A673 (cell line): ENCODE measurements at regions not wholly inside any gene's neighbourhood (a gene's known extent, or its start where the extent isn't known, plus 50 kb on each side); places are given as distances from the start of the nearest gene placed in this dataset.

ENCODE experiments used
- BruUV-seq: library from RNA; stranded (reverse); fragments of 400-500 nt; replicated peaks from 2 replicates; lab custom pipeline; 2021; lab: Mats Ljungman, UMichigan
- CTCF ChIA-PET: fragments of 300-600 bp; sonication (Branson Sonifier 250); formaldehyde crosslinking; loops from one replicate; lab custom pipeline; 2022; ENCODE audit warnings: antibody characterized with exemption; lab: Charles Lee
- POLR2A ChIA-PET: fragments of 300-600 bp; sonication (Branson Sonifier 250); formaldehyde crosslinking; loops from one replicate; lab custom pipeline; 2022; ENCODE audit warnings: antibody characterized with exemption; ENCODE audit not compliant: low non-redundant PET; lab: Charles Lee
- DNase-seq: peaks from one replicate; pipeline ENCODE4 v3.0.0-alpha.2; 2015; ENCODE audit warnings: low spot score
- H3K27ac ChIP-seq: fragments of 200-600 bp; sonication (generic); 2 replicates; pipeline ENCODE4 v1.5.1; 2016; ENCODE audit warnings: mixed run types, low read depth, mild to moderate bottlenecking, mixed read lengths, antibody characterized with exemption, low read length; ENCODE audit not compliant: poor library complexity, severe bottlenecking
- H3K27me3 ChIP-seq: fragments of 200-600 bp; sonication (generic); replicated peaks from 2 replicates; pipeline ENCODE4 v1.6.1; 2017; ENCODE audit warnings: mixed run types, low read depth, mild to moderate bottlenecking, mixed read lengths, antibody characterized with exemption, low read length; ENCODE audit not compliant: insufficient read depth, poor library complexity
- H3K36me3 ChIP-seq: fragments of 200-600 bp; sonication (generic); 2 replicates; pipeline ENCODE4 v1.6.1; 2016; ENCODE audit warnings: mixed run types, mild to moderate bottlenecking, mixed read lengths, antibody characterized with exemption, low read length; ENCODE audit not compliant: insufficient read depth, poor library complexity, severe bottlenecking
- H3K4me1 ChIP-seq: fragments of 200-600 bp; sonication (generic); 2 replicates; pipeline ENCODE4 v1.6.1; 2017; ENCODE audit warnings: mixed run types, mild to moderate bottlenecking, mixed read lengths, antibody characterized with exemption, low read length; ENCODE audit not compliant: insufficient read depth, poor library complexity, severe bottlenecking
- H3K4me3 ChIP-seq: fragments of 200-600 bp; sonication (generic); 2 replicates; pipeline ENCODE4 v1.5.1; 2016; ENCODE audit warnings: low read depth, mixed run types, mild to moderate bottlenecking, mixed read lengths, low read length; ENCODE audit not compliant: poor library complexity, severe bottlenecking
- H3K9me3 ChIP-seq: fragments of 200-600 bp; sonication (generic); 2 replicates; pipeline ENCODE4 v1.6.1; 2016; ENCODE audit warnings: mixed run types, low read depth, mild to moderate bottlenecking, mixed read lengths, antibody characterized with exemption, low read length; ENCODE audit not compliant: poor library complexity, severe bottlenecking
- EZH2 ChIP-seq: fragments of 200-600 bp; sonication (generic); IDR thresholded peaks from 2 replicates; pipeline ENCODE4 v1.6.1; 2017; ENCODE audit warnings: borderline replicate concordance, low read depth, mild to moderate bottlenecking, mixed read lengths, antibody characterized with exemption, low read length; ENCODE audit not compliant: poor library complexity, severe bottlenecking
- intact Hi-C: fragments of 100-400 bp; cut with micrococcal nuclease; formaldehyde crosslinking; loops from one replicate; pipeline ENCODE4 v1.10.0; 2022; ENCODE audit not compliant: unreplicated experiment
- TF ChIP-seq, protein P1 (sequence below): fragments of 300-800, 200-600 bp; sonication (generic); conservative IDR thresholded peaks from 2 replicates; pipeline ENCODE4 v1.5.1; 2017; ENCODE audit warnings: low read depth, mild to moderate bottlenecking, antibody characterized with exemption, low read length, moderate library complexity, mixed read lengths

DNA sequence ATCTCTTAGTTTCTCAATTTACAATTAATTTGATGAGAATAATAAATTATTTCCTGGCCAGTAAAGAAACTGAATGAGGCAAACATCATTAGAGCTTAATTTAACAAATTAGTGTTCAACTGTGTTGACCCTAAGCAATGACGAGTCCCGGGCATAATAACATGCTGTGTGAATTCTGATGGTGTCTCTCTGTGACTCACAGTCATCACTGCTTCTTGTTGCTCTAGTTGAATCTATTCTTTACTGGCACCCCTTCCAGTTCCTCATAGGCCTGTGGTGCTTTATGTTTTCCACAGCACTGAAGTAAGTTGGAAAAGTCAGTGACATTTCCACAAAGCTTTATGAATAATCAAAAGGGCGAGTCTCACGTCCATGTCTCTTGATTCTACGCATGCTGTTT, 57.7 kb upstream of the SLC7A11 start:
- no peaks in the 10 kb centered on the region for H3K4me1 ChIP-seq
- no peaks in the 10 kb centered on the region for H3K36me3 ChIP-seq
- no peak for DNase-seq
- BruUV-seq: no TSS peak
- H3K9me3 ChIP-seq: no peaks in the 10 kb centered on the region
- no peak overlapping the region for H3K27ac ChIP-seq
- no peak for TF ChIP-seq EZH2
- TF ChIP-seq, protein P1, sequence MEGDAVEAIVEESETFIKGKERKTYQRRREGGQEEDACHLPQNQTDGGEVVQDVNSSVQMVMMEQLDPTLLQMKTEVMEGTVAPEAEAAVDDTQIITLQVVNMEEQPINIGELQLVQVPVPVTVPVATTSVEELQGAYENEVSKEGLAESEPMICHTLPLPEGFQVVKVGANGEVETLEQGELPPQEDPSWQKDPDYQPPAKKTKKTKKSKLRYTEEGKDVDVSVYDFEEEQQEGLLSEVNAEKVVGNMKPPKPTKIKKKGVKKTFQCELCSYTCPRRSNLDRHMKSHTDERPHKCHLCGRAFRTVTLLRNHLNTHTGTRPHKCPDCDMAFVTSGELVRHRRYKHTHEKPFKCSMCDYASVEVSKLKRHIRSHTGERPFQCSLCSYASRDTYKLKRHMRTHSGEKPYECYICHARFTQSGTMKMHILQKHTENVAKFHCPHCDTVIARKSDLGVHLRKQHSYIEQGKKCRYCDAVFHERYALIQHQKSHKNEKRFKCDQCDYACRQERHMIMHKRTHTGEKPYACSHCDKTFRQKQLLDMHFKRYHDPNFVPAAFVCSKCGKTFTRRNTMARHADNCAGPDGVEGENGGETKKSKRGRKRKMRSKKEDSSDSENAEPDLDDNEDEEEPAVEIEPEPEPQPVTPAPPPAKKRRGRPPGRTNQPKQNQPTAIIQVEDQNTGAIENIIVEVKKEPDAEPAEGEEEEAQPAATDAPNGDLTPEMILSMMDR: no peak
- H3K27me3 ChIP-seq: no peaks in the 10 kb centered on the region
- POLR2A ChIA-PET: no interaction called here
- H3K4me3 ChIP-seq: no peak overlapping the region
- CTCF ChIA-PET: no interaction called here
- intact Hi-C loops: no loop called here

GRCh38 chr4:138298866-138299265, 56.7 kb upstream of the SLC7A11 start:
- Histone ChIP-seq H3K27me3 (no peaks in the 10 kb centered on the region), H3K36me3 (no peaks in the 10 kb centered on the region), H3K4me1 (no peaks in the 10 kb centered on the region), H3K9me3 (no peaks in the 10 kb centered on the region), H3K4me3 (no peak overlapping the region), H3K27ac (no peak overlapping the region)
- DNase-seq: no peak
- BruUV-seq: no TSS peak
- TF ChIP-seq, protein P1: no peak
- TF ChIP-seq EZH2: no peak
- intact Hi-C loops: no loop called here
- CTCF ChIA-PET: no interaction called here
- POLR2A ChIA-PET: no interaction called here

- no peak overlapping the region for H3K4me3 ChIP-seq
- ChIA-PET CTCF (no interaction called here), POLR2A (no interaction called here)
- H3K4me1 ChIP-seq: no peaks in the 10 kb centered on the region
- intact Hi-C loops: no loop called here
- no peaks in the 10 kb centered on the region for H3K9me3 ChIP-seq
- H3K27ac ChIP-seq: no peak overlapping the region
- no peak for DNase-seq
- H3K36me3 ChIP-seq: no peaks in the 10 kb centered on the region
- TF ChIP-seq EZH2: no peak
- TF ChIP-seq, protein P1: no peak
- BruUV-seq: no TSS peak
- no peaks in the 10 kb centered on the region for H3K27me3 ChIP-seq
These were observed 56.3 kb upstream of the SLC7A11 start for GRCh38 chr4:138298431-138298830.
